NCI-H2107 treated with DMSO at 0.1 percent for 48 hours (cell line): ENCODE measurements at regions not wholly inside any gene's neighbourhood (a gene's known extent, or its start where the extent isn't known, plus 50 kb on each side); places are given as distances from the start of the nearest gene placed in this dataset.

Experiments
- DNase-seq: peaks from one replicate; lab custom pipeline; 2025; ENCODE audit not compliant: unreplicated experiment; lab: John Stamatoyannopoulos, UW

DNA sequence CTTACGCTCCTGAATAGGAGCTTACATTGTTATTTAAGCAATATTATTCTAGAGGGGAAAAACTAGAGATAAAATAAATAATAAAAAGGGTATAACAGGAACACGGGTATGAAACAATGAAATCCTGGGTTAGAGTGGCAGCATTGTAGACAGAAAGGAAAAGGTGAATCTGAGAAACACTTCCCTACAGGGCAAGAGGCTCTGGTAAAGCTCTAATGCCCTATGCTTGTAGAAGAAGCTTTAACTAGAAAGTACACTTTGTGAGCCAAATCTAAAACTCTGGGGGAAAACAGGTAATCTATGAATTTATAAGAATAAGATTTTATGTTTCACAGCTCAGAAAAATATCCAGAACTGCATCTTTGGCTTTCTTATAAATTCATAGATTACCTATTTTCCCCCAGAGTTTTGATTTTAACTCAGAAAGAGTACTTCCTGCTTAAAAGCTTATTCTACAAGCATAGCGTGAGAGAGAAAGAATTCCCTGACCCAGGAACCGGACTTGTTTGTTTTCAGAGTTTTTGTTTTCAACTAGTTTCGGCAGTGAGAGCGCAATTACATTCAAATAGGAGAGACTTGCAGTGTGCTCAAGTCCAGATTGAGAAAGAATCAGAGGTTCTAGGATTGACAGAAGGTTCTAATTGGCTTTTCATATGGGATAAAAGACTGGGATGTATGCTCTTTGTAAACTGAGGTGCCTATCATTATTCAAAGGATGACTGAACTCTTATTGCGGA is 651.0 kb upstream of the RORB start:
- no peak for DNase-seq

DNA sequence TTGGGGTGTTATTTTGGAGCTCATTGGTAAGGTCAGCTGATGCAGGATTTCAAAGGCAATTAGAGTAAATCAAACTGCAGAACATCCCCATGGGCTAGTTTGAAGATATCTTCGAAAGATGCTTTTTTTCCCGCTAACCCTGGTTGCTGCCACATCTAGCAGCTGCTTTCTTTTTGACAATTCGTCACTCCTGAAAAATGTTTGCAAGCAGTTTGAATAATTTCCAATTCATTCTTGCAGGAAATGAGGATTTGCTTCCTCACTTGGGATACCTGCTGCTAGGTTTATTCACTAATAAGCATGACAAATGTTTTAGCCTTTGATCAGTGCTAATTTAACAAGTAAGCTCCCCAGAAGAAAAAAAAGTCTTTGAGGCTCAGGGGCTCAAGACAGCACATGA is 649.6 kb upstream of the RORB start:
- DNase-seq: no peak

- DNase-seq: no peak
Measured at GRCh38 chr9:73853549-73853948, 643.6 kb upstream of the RORB start.

DNA sequence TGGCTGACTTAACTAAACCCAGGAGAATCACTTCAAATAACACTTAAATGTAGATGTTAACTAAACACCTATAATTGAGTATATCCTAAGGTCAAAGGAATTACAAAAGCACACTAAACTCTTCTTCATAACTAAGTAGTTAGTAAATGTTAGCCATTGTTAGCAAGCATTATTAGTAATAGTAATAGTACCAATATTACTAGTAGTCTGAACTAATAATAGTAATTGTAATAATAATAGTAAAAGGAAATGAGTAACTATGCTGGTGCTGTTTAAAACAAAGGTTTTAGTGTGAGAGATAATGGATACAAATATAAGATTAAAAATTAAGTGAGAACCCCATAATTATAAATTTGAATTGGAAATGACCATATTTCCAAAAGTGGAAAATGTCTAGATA is 641.9 kb upstream of the RORB start:
- DNase-seq: no peak

DNA sequence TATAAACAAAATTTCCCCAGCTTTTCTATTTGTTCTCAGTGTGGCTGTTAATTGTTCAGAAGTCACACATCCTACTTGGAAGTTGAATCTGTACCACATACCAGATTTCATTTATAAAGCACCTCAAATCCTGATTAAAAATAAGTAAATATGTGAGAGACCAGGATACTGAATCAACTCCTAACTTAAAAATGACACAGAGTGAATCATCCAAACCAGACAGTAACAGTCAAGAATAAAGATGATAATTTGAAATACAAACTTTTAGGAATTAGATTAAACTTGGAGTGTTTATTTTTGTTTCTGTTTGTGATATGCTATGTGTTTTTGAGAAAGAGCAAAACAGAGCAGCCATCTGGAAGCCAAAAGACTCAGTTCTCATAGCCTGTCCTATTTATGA is 633.2 kb upstream of the RORB start:
- DNase-seq: no peak

DNA sequence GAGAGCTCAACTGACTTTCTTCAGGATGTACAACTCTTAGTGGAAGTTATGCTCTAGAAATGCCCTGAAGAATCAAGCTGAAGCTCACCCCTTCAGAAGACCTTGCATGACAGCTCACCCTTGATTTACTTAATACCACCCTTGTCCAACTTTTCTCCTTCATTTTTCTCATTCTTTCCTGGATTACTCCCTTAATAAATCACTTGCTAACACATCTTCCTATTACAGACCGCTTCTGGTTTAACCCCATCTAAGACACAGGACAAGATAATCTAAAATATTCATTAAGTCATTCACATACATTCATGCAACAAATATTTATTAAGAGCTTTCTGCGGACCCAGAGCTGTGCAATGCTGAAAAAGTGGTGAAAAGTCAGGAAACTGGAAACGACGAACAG is 630.7 kb upstream of the RORB start:
- no peak for DNase-seq

- DNase-seq: peak; percentile 88
Measured at GRCh38 chr9:73869264-73869663, 627.9 kb upstream of the RORB start.

GRCh38 chr9:73871636-73872035 is 625.5 kb upstream of the RORB start:
- no peak for DNase-seq

DNA sequence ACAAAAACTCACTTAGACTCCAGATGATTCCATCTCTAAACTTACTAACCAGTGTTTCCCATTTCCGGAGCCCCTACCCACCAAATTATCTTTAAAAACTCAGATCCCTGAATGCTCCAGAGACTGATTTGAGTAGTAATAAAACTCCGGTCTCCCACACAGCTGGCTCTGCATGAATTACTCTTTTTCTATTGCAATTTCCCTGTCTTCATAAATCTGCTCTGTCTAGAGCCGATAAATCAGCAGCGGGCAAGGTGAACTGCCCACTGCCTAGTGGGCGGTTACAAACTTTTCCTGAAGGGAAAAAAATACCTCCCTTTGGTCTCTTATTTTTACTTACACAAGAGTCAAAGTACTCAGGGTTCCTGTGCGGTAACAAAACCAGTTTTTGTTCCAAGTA is 624.4 kb upstream of the RORB start:
- DNase-seq: no peak

DNA sequence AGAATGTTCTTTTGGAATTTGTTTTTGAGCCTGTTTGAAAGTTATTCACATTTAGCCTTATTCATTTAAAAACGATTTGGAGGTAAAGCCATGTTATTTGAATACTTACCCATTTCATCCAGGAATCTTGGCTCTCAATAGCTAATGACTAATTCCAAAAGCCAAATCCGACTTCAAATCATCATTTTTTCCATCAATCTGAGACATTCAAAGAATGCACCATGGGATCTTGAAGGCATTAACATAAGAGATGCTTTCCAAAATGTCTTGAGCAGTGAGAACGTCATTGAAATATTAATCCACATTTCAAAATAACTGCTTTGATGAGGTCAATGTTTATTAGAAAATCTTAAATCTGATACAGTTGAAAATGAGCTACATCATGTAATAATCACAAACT is 617.0 kb upstream of the RORB start:
- DNase-seq: no peak

- DNase-seq: no peak
Measured at GRCh38 chr9:73889023-73889422, 608.1 kb upstream of the RORB start.

- DNase-seq: no peak
Measured at GRCh38 chr9:73890685-73891277, 606.4 kb upstream of the RORB start.

- DNase-seq: no peak
Measured at GRCh38 chr9:73892335-73892734, 604.8 kb upstream of the RORB start.

- DNase-seq: no peak
Measured at GRCh38 chr9:73893230-73893629, 603.9 kb upstream of the RORB start.

GRCh38 chr9:73896061-73896460 is 601.1 kb upstream of the RORB start:
- no peak for DNase-seq

DNA sequence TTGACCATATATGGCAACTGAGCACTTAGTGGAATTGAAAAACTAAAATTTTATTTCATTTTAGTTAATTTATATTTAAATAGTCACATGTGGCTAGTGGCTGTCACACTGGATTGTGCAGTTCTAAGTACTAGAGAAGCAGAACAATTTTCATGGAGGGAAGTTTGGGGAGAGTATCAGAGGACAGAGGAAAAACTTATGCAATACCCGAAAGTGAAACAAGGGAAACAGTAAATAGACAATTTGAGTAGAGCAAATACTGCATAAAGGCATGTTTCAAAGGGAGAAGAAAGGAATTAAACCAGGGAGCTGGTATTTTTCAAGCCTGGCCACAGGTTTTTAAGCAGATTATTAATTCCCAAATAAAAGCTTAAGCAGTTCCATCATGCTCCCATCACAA is 590.5 kb upstream of the RORB start:
- no peak for DNase-seq

DNA sequence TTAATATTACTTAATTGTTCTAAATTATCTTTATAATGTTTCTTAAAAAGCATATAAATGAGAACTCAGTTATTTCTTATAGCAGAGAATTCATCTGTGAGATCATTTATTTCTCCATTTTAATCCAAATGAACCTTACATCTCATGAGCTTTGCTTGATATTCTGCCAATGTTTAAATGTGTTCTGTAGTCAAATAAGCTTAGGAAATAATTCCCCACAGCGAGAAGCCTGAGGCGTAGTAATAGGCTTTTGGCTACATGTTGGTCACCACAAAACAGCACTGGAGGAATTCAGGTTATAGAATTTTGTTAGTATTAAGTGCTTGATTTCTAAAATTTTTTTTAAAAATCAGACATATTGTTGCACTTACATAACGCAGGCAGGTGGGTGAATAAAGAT is 585.3 kb upstream of the RORB start:
- no peak for DNase-seq

DNA sequence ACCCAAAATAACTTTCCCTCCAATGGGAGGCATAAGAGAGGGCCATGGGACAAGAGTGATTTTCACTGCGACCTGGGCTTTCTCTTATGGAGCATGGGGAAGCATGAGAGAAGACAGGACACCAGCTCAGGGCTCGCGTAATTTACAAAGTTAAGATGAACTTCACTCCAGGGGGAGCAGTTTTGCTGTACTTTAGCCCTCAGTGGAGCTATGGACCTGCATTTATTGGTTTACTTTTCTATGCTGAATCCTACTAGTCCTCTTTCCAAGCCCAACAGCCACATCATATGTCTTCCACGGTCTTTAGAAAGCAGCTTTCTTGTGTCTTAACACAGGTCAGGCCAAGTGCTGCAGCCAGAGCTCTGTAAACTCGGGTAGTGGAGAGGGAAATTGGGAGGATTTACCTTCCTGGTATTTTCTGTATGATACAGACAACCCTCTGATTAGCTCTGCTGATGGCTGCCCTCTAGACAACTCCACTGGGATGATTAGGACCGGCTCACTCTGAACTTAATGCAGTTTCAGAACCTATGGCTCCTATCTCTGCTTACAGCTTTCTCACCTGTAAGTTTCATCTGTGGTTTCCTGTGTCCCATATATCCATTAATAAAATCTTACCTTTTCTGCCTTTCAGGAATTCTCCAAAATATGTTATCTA is 581.0 kb upstream of the RORB start:
- no peak for DNase-seq

DNA sequence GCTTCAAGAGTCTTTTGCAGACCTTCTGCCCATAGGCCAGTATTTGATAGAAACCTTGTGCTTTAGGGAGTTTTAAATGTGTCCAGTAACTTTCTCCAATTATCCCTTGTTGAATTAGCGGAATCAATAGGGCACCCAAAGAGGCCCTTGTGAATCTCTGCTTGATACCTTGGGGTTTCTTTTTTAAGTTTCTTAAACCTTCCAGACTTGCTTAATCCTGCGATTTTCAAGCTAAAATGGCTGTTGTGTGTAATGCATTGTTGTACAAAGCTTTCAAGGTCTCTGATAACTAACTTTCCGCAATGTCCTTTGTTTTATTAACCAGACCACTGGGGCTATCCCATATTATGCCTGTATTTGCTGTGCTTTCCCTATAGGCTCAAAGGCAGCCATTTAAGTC is 577.4 kb upstream of the RORB start:
- DNase-seq: no peak

DNA sequence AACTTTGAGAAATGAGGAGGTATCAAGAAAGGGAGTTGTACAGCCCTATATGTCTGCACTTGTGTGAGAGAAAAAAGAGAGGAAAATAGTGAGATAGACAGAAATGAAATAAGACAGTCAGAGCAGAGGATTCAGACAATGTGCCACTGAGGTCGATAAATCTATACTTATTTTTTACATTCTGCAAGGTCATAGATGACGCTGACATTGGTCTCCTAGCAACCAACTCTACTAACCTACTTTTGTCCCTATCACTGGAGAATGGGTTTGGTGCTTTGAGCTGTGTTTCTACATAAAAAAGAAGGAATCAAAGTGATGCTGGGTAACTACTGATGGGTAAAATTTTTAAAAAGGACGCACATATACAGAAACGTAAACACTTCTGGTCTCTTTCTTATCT is 573.3 kb upstream of the RORB start:
- DNase-seq: no peak

GRCh38 chr9:73951147-73951546 is 546.0 kb upstream of the RORB start:
- no peak for DNase-seq

DNA sequence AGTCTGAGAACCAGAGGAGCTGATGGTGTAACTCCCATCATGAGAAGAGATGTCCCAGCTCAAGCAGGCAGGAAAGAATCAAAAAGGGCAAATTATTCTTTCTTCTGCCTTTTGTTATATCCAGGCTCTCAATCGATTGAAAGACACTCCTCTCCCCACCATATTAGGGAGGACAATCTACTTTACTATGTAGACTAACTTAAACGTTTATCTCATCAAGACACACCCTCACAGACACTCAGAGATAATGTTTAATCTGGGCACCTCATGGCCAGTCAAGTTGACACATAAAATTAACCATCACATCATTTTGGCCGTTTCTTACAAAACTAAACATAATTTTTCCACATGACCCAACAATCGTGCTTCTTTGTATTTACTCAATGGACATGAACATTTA is 534.3 kb upstream of the RORB start:
- no peak for DNase-seq

GRCh38 chr9:73969936-73970335 is 527.2 kb upstream of the RORB start:
- no peak for DNase-seq
